CD4-positive, alpha-beta T cell treated with Interleukin-6 at 100 ng/mL for 8 hours (primary cell): ENCODE measurements at regions not wholly inside any gene's neighbourhood (a gene's known extent, or its start where the extent isn't known, plus 50 kb on each side); places are given as distances from the start of the nearest gene placed in this dataset.
"Not testable (repeated sequence)": the region's sequence is repeated elsewhere in the genome, so short reads cannot be mapped to it uniquely, and the experiment has no call there.

Experiments
- DNase-seq: peaks from one replicate; pipeline ENCODE4 v3.0.0-alpha.2; 2020; ENCODE audit warnings: mixed read lengths, low spot score

DNA sequence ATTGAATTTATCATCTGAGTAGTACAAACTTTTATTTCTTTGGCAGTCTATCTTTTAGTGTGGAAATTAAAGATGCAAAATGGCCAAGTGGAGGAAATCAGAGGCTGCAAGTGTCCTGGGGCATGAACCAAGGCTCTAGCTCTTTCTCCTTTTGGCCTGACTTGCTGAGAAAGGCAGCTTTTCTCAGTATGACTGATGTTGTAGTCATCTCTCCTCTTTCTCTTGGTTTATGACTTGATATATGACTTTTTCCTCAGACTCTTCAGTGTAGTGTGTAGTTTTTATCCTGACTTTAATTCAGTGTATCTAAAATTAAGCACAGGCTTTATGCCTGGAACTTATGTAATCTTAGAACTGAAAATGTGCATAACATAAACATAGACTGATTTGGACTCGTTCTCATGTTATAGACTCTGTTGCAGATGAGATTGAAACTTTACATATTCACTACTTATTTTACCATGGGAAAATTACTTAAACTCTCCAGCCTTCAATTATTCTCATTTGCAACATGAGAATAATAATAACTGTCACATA lies 65.7 kb downstream of the SLITRK5 start:
- no peak for DNase-seq

DNA sequence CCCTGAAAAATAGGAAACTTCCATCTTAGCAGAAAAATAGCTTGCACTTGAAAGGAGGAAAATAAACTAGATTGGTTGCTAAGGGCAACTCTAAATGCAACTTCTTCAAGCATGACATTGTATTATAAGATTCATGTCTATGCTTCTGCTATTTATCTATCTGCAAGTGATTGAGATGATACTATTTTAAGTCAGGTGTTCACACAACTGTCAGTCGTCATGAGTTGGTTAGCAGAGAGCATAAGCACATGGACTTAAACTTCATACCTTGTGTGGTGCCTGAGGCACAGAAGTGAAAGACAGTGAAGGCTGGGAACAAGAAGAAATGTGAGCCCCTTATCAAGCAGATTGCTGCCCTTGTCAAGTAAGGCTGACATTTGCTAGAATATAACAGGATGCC lies 82.9 kb downstream of the SLITRK5 start:
- DNase-seq: no peak

DNA sequence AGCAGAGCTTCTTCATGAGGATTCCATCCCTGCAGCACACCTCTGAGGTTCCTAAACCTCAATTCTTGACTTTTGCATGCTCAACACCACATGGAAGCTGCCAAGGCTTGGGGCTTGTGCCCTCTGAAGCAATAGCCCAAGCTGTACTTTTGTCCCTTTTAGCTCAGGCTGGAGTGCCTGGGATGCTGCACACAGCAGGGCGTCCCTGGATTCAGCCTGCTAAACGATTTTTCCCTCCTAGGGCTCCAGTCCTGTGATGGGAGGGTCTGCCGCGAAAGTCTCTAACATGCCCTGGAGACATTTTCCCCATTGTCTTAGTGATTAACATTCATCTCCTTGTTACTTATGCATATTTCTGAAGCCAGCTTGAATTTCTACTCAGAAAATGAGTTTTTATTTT lies 98.3 kb downstream of the SLITRK5 start:
- DNase-seq: no peak

DNA sequence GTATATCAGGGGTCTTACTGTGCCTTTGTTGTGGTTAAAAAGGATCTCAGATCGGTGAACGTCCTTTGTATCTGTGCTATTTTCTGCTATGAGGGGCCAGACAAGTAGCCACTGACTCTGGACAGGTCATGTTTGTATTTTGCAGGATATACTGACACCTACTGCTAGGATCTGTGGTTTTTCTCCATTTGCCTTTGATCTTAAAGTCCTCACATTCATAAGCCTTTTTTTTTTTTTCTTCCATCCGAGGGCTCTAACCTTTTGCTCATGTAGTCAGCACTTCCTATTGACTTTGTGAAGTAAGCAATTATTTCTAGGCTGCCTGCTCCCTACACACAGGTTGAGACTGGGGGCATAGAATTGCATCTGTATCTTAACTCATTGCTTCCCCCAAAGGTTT lies 106.2 kb downstream of the SLITRK5 start:
- DNase-seq: no peak

DNA sequence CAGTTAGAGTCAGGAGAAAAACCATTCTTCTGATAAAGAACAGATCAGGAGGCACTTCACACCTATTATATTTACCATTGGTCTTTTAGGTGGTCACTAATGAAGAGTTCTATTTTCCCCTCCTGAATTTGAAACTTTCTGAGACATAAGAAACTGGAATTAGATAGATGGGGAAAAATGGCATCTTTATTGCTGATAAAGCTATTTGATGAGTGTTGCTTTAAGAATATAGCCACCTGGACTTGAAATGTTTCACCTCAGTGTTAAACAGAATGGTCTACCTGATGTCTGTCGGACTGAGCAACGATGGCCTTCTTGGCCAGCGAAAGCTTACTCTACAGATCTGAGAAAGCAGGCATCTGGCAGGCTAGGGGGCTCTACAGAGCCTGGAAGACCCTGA lies 107.0 kb downstream of the SLITRK5 start:
- no peak for DNase-seq

DNA sequence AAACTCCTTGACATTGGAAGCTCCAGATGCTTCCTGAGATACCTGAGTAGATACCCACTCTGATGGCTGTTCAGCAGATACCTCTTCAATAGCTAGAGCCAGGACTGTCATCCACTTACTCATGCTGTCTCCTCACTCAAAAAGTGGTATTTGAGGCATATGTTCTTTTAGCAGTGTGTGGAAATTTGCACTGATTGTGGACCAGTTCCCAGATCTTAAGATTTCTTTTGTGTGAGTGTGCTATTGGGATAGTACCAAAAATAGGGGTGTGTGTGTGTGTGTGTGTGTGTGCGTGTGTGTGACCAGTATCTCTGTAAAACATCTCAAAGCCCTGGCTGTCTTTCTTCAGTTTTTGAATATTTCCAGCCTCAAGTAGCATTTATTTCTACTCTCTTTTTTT lies 108.3 kb downstream of the SLITRK5 start:
- no peak for DNase-seq

DNA sequence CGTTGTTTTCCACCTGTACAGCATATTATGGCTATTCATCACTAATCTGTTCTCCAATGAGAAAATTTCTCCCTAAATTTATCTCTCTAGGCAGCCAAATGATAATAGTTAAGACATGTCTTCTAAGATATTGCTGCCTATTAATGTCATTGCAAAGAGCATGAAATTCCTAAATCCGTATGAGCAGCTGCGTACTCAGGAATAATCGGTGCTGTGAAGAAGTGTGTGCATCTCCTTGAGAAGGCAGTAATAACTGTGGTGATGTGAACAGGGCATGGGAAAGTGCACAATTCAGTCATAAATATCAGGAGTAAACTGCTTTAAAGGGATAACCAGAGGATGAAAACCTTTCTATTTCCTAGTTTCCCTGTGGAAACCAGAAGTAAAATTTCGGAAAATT lies 112.2 kb downstream of the SLITRK5 start:
- no peak for DNase-seq

DNA sequence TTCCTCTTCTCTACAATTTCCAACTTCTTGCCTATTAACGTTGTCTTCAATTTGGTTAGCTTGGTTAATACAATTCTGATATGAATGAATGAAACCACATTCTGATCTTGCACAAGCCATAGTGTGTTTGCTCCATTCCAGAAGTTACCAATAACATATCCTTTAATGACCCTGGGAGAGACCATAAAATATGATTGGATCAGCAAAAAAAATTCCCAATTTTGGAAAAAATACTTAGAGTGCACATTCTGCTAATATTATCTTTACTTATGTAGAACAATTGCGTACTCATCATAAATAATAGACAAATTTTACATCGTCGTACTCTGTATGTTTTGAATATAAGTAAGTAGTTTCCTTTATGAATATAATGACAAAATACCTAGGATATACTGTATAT lies 117.2 kb downstream of the SLITRK5 start:
- DNase-seq: no peak

DNA sequence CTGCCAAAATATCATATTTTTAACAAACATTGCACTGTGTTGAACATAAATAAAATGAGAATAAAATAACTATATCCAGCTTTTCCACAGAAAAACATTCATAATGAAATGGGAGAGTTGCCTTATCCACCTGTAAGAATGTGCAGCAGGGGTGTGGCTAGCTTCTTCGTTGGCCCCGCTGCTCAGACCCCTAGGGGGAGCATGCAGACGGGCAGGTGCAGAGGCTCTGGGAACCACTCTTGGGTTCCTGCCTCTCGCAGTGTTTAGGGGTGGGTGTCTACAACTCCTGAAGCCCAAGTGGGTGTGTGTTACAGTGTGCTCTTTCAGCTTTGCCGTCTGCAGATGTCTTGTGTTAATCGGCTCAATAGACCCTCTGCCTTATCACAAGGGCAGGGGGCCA lies 121.7 kb downstream of the SLITRK5 start:
- no peak for DNase-seq

DNA sequence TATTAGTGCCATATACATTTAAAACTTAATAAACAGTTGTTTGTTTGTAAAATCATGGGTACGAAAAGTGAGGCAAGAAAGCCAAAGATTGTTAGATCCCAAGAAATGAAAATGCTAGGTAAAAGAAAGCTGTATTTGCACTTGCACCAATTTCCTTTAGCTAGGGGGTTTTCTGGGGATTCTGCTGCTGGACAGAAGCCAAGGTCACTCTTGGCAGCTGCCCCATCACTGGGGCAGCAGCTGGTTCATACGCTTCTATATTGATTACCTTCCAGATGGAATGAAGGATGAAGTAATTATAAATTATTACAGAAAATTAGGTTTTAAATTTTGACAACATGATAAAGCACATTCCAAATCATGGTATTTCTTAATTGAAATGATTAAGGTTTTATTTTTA lies 127.4 kb downstream of the SLITRK5 start:
- no peak for DNase-seq

DNA sequence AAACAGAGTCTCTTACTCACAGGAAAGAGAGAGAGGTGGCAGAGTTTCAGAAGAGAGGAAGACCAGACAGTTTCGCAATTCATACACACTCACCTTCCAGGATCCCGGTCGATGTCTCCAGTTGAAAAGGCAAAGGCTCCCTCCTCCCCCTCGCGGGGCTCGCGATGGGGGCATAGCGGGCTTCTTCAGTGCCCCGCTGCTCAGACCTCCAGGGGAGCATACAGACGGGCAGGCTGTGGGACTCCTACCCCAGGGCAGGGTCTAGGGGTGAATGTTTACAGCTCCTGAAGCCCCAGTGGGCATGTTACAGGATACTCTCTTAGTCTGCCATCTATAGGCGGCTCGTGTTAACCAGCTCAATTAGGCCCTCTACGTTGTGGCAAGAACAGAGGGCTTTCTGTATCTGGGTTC lies 139.2 kb downstream of the SLITRK5 start:
- DNase-seq: no peak

DNA sequence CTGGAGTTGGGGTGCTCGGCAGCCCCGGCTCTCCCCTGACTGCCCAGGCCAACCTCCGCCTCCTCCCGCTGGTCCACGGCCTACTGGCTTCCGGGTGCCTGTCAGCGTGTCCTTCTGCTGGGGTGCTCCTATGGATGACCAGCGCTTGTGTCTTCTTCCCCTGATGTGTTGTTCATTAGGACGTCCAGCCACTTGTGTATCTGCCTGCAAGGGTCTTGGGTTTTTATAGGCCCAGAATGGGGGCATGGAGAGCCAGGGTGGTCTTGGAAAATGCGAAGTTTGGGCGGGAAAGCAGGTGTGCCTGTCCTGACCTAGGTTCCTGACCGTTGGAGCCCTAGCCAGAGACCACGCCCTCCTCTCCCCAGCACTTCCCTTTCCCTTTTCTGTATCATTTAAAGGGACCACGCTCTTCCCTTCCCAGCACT lies 139.8 kb downstream of the SLITRK5 start:
- DNase-seq: no peak

DNA sequence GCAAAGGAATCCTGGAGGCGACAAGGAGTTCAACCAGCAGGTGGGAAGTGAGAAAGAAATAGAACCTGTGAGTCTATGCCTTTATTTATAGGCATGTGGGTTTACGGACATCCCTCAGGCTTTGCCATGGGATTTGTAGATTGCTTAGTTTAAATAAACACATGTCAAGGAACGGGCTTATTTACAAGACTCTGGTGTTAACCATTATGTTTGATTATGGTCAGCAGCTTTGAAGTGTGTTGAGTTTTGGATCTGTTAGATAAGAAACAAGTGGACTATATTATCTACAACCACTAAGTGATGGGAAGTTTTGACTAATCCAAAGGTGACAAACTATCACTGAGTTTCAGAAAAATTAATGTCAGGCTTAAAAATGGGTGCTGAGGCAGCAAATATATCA lies 143.2 kb downstream of the SLITRK5 start:
- no peak for DNase-seq

DNA sequence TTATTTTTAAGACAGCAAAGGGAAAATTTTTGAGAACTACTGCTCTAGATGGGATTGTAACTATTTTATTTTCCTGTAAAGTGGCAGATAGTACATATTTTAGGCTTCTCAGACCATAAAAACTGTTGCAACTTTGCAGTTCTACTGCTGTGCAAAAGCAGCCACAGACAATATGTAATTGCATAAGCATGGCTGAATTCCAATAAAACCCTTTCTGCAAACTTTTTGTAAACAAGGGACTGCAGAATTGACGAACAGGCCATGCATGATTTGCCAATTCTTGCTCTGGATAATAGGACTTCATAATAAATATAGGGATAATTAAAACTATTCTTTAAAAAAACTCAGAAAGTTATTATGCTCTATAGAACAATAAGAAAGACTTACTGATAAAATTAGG lies 149.1 kb downstream of the SLITRK5 start:
- no peak for DNase-seq

DNA sequence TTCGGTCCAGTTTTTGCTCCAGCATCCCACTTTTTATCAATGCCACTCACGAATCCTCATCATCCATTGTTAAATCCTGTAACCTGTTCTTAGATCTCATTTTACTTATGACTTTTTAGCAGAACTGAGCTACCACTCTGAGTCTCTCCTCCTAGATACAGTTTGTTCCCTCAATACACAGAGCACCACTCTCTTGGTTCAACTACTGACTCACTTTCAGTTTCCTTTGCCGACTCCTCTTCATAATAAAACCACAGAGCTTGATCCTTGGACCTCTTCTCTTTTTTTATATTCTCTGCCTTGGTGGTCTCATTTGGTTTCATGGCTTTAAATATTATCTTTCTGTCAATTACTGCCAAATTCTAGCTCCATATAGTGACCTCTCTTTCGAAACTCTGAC lies 150.3 kb downstream of the SLITRK5 start:
- no peak for DNase-seq

DNA sequence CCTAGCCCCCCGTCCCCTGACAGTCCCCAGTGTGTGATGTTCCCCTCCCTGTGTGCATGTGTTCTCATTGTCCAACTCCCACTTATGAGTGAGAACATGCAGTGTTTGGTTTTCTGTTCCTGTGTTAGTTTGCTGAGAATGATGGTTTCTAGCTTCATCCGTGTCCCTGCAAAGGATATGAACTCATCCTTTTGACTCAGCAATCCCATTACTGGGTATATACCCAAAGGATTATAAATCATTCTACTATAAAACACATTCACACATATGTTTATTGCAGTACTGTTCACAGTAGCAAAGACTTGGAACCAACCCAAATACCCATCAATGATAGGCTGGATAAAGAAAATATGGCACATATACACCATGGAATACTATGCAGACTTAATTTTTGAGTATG lies 155.1 kb downstream of the SLITRK5 start:
- DNase-seq: not testable (repeated sequence)

DNA sequence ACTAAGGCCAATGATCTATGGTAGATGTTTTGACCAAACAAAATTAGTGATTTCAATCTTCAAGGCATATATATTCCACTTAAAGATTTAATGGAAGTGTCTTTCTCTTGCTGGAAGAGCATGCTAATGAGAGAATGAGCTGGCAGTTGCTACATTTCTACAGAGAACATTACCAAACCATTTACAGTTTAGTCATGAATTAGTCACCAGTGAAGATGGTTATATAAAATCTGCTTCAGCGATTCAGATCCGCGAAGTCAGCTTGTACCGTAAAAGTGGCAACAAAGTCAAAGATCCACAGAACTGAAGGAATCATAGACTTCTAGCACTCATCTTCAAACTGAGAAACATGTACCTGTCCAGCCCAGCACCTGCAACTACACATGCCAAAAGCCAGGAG lies 156.3 kb downstream of the SLITRK5 start:
- no peak for DNase-seq

DNA sequence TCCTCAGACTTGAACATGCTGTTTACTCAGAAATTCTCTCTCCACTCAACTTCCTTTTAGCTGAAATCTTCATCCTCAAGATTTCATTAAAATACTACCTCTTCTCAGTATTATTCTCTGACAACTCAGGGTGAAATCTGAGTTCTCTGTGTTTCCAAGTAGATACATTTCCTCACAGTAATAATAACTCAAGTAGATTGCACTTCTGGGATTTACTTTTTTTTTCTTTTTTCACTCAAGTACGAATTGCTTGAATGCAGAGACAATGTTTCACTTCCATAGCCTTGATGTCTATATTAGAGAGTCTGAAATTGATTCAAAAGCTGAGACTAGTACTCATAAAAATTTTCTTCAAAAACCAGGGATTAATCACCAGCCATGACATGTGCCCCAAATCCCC lies 166.4 kb downstream of the SLITRK5 start:
- DNase-seq: no peak

DNA sequence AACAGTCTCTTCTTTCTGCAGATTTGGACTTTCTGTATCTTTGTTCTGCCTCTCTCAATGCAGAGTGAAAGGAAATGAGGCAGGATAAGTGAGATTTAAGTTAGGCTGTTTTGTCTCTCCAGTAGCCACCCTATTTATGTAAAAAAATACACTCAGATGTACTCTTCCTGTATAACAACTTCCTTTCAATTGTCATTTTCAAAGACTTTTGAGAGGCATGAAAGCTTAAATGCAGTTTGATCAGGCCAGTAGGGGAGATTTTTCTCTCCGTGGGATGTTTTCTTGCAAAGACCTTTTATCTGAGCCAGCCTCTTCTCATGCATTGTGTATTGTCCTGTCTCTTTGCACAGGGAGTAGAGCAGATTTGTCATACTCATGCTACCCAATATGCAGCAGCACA lies 166.8 kb downstream of the SLITRK5 start:
- no peak for DNase-seq

DNA sequence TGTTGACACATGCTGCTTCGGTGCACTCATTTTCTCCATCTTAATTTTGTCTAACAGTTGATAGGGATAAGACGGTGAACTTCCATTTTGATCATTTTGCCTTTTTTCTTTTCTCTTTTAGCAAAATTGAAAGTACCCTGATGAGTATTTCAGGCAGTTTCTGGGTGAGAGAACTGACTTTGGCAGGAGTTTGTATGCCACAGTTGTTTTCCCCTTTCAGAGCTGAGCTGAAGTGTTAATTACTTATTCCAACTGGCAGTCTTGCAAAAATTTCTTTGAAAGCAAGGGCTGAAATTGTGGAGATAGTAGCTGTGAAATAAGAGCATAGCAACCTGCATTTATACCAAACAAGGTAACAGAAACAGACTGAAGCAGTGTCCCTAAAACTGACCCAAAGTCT lies 180.2 kb downstream of the SLITRK5 start:
- no peak for DNase-seq

DNA sequence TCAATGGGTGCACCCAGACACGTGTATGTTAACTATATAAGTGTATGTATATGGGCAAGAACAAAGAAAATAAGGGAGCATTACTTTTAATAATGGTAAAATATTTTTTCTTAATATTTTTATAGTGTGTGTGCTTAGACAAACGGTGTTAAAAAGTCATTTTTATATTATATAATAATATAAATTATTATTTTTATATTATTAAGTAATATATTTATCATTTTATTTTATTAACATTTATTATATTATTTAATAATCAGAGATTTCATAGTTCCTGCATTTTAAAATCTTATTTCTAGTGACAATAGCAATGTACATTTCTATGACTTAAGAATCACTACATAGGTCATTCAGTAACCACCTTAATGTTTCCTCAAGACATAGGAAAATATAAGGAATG lies 184.4 kb downstream of the SLITRK5 start:
- DNase-seq: no peak

DNA sequence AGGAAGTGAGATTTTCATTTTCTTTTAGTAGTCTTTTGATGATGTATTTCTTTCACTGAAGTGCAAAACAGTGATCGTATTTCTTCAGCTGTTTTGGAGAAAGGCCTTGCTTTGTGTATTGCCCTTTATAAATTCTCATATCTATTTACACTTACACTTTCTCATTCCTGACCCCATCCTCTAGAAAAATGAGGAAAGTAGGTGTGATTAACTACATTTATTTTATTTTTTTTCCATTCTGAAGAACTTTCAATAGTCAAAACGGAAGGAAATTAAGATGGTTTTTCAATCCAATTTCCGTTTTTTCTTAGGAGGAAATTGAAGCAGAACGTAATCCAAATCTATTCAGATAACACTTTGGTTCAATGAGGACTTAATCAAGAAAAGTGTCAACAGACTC lies 188.1 kb downstream of the SLITRK5 start:
- no peak for DNase-seq

DNA sequence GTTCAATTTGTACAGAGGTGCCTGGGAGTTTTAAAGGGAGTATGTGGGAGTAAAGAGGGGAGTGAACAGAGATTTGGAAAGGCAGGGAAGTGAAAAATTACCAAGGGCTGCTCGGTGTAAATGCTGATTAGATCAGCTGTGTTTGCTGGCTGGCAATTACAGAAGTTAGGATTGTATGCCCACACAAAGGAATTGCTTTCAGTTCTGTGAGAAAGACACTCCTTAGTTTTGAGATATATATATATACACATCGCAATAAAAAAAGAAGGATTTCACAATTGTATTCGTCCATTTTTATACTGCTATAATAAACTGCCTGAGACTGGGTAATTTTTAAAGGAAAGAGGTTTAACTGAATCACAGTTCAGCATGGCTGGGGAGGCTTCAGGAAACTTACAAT lies 196.3 kb downstream of the SLITRK5 start:
- no peak for DNase-seq

DNA sequence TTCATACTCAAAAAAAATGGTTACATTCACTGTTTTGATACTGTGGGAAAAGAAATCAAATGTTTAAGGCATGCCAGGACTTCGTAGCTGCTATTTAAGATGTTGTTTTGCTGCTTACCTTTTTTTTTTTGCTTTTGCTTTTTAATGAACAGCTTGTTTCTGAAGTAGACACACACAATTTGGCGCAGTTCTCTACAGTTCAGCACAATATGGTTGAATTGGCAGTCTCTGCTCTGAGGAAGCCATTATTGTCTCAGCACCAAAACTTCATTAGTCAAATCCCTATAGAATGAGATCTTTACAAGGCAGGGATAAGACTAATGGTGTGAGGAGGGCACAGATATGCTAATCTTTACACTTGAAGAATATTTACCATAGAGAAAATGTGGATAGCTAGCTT lies 197.6 kb downstream of the SLITRK5 start:
- no peak for DNase-seq

DNA sequence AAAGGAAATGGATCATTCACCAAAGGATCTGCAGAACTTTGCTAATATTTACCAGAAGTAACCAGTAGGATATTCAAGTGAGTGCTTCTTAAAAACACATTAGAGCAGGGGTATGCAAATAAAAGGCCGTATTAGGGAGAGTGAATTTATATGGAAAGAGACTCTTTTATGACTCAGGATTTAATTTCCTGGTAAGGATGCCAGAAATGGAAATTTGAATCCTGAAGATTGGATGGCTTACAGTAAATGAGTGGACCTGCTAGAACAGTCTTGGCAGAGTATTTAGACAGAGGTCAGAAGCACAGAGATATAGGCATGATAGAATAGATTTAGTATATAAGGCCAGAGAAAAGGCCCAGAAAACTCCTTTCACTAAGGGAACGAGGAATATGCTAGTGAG lies 201.6 kb downstream of the SLITRK5 start:
- DNase-seq: no peak
